Daoy (cell line): ENCODE measurements at regions not wholly inside any gene's neighbourhood (a gene's known extent, or its start where the extent isn't known, plus 50 kb on each side); places are given as distances from the start of the nearest gene placed in this dataset.

Source experiments
- DNase-seq: peaks from one replicate; pipeline ENCODE4 v3.0.0-alpha.2; 2015; ENCODE audit warnings: low read depth

GRCh38 chr15:88382482-88382983, 84.7 kb downstream of the MRPL46 start:
- DNase-seq: no peak

- no peak for DNase-seq
Observed at GRCh38 chr15:88378188-88378637, 89.0 kb downstream of the MRPL46 start.

GRCh38 chr15:88377509-88377908, 89.7 kb downstream of the MRPL46 start:
- DNase-seq: no peak

GRCh38 chr15:88376574-88377174, 90.5 kb downstream of the MRPL46 start:
- no peak for DNase-seq

GRCh38 chr15:88375234-88375927, 91.8 kb downstream of the MRPL46 start:
- peak; percentile 9 for DNase-seq

- no peak for DNase-seq
Observed at GRCh38 chr15:88365124-88365523, 102.1 kb downstream of the MRPL46 start.

- no peak for DNase-seq
Observed at GRCh38 chr15:88348579-88349230, 92.2 kb upstream of the NTRK3 start.

- no peak for DNase-seq
Observed at GRCh38 chr15:88345962-88346361, 89.4 kb upstream of the NTRK3 start.

GRCh38 chr15:88344786-88345185, 88.2 kb upstream of the NTRK3 start:
- no peak for DNase-seq

- no peak for DNase-seq
Observed at GRCh38 chr15:88342666-88343065, 86.1 kb upstream of the NTRK3 start.

GRCh38 chr15:88341653-88342052, 85.1 kb upstream of the NTRK3 start:
- no peak for DNase-seq

- DNase-seq: no peak
Observed at GRCh38 chr15:88341006-88341405, 84.5 kb upstream of the NTRK3 start.

GRCh38 chr15:88337993-88338392, 81.5 kb upstream of the NTRK3 start:
- no peak for DNase-seq

- no peak for DNase-seq
Observed at GRCh38 chr15:88335074-88335473, 78.5 kb upstream of the NTRK3 start.

GRCh38 chr15:88334436-88334835, 77.9 kb upstream of the NTRK3 start:
- peak; percentile 5 for DNase-seq

- peak; percentile 13 for DNase-seq
Observed at GRCh38 chr15:88331291-88331690, 74.8 kb upstream of the NTRK3 start.

- no peak for DNase-seq
Observed at GRCh38 chr15:88326924-88327323, 70.4 kb upstream of the NTRK3 start.

- no peak for DNase-seq
Observed at GRCh38 chr15:88324741-88325065, 68.2 kb upstream of the NTRK3 start.

- no peak for DNase-seq
Observed at GRCh38 chr15:88323976-88324740, 67.6 kb upstream of the NTRK3 start.

- no peak for DNase-seq
Observed at GRCh38 chr15:88323468-88323867, 66.9 kb upstream of the NTRK3 start.

GRCh38 chr15:88322461-88322860, 65.9 kb upstream of the NTRK3 start:
- no peak for DNase-seq

- DNase-seq: no peak
Observed at GRCh38 chr15:88321271-88321670, 64.7 kb upstream of the NTRK3 start.
